ENCODE measurements at regions not wholly inside any gene's neighbourhood (a gene's known extent, or its start where the extent isn't known, plus 50 kb on each side); places are given as distances from the start of the nearest gene placed in this dataset.

GRCh38 chr2:156787517-156787916 is 351.3 kb downstream of the GPD2 start:
- no peak overlapping the region for H3K4me3 Mint-ChIP-seq
- no peak for DNase-seq (ENCODE audit: extremely low spot score, unreplicated experiment)
- TF ChIP-seq CTCF (conservative IDR thresholded peaks at IDR 0.05), result no peak
- no peaks in the 10 kb centered on the region for H3K36me3 Mint-ChIP-seq
- no peaks in the 10 kb centered on the region for H3K4me1 Mint-ChIP-seq (ENCODE audit: unreplicated experiment)
- H3K27me3 Mint-ChIP-seq, result no peaks in the 10 kb centered on the region
- no peaks in the 10 kb centered on the region for H3K9me3 Mint-ChIP-seq
- H3K27ac Mint-ChIP-seq, result no peak overlapping the region

GRCh38 chr2:156790343-156791037 is 354.3 kb downstream of the GPD2 start:
- no peak for TF ChIP-seq CTCF (conservative IDR thresholded peaks at IDR 0.05)
- Mint-ChIP-seq H3K9me3 (no peaks in the 10 kb centered on the region), H3K4me1 (ENCODE audit: unreplicated experiment) (no peaks in the 10 kb centered on the region), H3K36me3 (no peaks in the 10 kb centered on the region), H3K27me3 (no peaks in the 10 kb centered on the region), H3K4me3 (no peak overlapping the region), H3K27ac (no peak overlapping the region)
- no peak for DNase-seq (ENCODE audit: extremely low spot score, unreplicated experiment)

- TF ChIP-seq CTCF (conservative IDR thresholded peaks at IDR 0.05), result no peak
- Mint-ChIP-seq H3K27ac (no peak overlapping the region), H3K27me3 (no peaks in the 10 kb centered on the region), H3K36me3 (no peaks in the 10 kb centered on the region), H3K9me3 (no peaks in the 10 kb centered on the region), H3K4me1 (ENCODE audit: unreplicated experiment) (no peaks in the 10 kb centered on the region), H3K4me3 (no peak overlapping the region)
- DNase-seq (ENCODE audit: extremely low spot score, unreplicated experiment), result no peak
Measured at GRCh38 chr2:156792242-156792840, 356.2 kb downstream of the GPD2 start.

- Mint-ChIP-seq H3K4me3 (no peak overlapping the region), H3K4me1 (ENCODE audit: unreplicated experiment) (no peaks in the 10 kb centered on the region), H3K27ac (no peak overlapping the region), H3K27me3 (no peaks in the 10 kb centered on the region), H3K9me3 (no peaks in the 10 kb centered on the region), H3K36me3 (no peaks in the 10 kb centered on the region)
- no peak for TF ChIP-seq CTCF (conservative IDR thresholded peaks at IDR 0.05)
- DNase-seq (ENCODE audit: extremely low spot score, unreplicated experiment), result no peak
Measured at GRCh38 chr2:156797832-156798231, 361.7 kb downstream of the GPD2 start.

- H3K4me3 Mint-ChIP-seq, result no peak overlapping the region
- no peak overlapping the region for H3K27ac Mint-ChIP-seq
- H3K36me3 Mint-ChIP-seq, result no peaks in the 10 kb centered on the region
- H3K4me1 Mint-ChIP-seq (ENCODE audit: unreplicated experiment), result peaks cover 9% of the 10 kb centered on the region
- no peaks in the 10 kb centered on the region for H3K27me3 Mint-ChIP-seq
- no peak for TF ChIP-seq CTCF (conservative IDR thresholded peaks at IDR 0.05)
- no peaks in the 10 kb centered on the region for H3K9me3 Mint-ChIP-seq
- DNase-seq (ENCODE audit: extremely low spot score, unreplicated experiment), result no peak
Measured at GRCh38 chr2:156800065-156800653, 364.0 kb downstream of the GPD2 start.
